PFSK-1 (cell line): ENCODE measurements at regions not wholly inside any gene's neighbourhood (a gene's known extent, or its start where the extent isn't known, plus 50 kb on each side); places are given as distances from the start of the nearest gene placed in this dataset.

Source experiments
- FOXP2 ChIP-seq: optimal IDR thresholded peaks from 2 replicates; pipeline ENCODE3; 2011; ENCODE audit warnings: borderline replicate concordance, control low read depth, inconsistent platforms; ENCODE audit not compliant: insufficient read depth; ENCODE audit errors: extremely low read length, extremely low read depth
- POLR2AphosphoS5 ChIP-seq: IDR thresholded peaks from 2 replicates; pipeline ENCODE4 v1.6.1; 2012; ENCODE audit warnings: low read depth, mild to moderate bottlenecking, control low read depth, low read length, moderate library complexity
- SIN3A ChIP-seq: IDR thresholded peaks from 2 replicates; pipeline ENCODE4 v1.6.1; 2012; ENCODE audit warnings: mild to moderate bottlenecking, low read length, moderate library complexity, borderline replicate concordance; ENCODE audit not compliant: insufficient read depth
- TAF1 ChIP-seq: IDR thresholded peaks from 2 replicates; pipeline ENCODE4 v1.6.1; 2012; ENCODE audit warnings: low read length, control low read depth, borderline replicate concordance; ENCODE audit not compliant: insufficient read depth
- TF ChIP-seq, protein P1 (sequence below), 2 experiments: IDR thresholded peaks; 2 replicates each; pipeline versions ENCODE4 v1.6.1 to v1.8.0; 2011 to 2012; ENCODE audit warnings: low read depth in 2 of 2, low read length in 2 of 2, control low read depth in 1 of 2, inconsistent platforms in 1 of 2, mild to moderate bottlenecking in 1 of 2, moderate library complexity in 1 of 2; ENCODE audit not compliant: insufficient read depth in 1 of 2

DNA sequence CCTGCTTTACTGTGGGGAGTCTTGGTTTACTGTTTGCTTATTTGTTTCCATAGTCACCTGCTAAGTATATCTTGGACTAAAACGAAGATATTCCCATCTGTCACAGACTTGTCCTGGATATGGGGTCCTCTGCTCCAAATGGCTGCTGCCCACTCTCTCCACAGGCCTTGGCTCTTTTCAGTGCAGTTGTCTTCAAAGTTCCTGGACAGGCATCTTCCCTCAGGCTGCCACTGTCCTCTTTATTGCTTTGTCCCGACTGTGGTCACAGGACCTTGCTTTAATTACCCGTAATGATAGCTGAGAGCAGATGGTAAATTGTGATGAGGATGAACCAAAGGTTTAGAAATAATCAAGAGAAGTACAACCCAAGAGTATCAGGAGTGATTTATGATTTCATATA, 713.9 kb upstream of the CCDC179 start:
- TF ChIP-seq, protein P1, sequence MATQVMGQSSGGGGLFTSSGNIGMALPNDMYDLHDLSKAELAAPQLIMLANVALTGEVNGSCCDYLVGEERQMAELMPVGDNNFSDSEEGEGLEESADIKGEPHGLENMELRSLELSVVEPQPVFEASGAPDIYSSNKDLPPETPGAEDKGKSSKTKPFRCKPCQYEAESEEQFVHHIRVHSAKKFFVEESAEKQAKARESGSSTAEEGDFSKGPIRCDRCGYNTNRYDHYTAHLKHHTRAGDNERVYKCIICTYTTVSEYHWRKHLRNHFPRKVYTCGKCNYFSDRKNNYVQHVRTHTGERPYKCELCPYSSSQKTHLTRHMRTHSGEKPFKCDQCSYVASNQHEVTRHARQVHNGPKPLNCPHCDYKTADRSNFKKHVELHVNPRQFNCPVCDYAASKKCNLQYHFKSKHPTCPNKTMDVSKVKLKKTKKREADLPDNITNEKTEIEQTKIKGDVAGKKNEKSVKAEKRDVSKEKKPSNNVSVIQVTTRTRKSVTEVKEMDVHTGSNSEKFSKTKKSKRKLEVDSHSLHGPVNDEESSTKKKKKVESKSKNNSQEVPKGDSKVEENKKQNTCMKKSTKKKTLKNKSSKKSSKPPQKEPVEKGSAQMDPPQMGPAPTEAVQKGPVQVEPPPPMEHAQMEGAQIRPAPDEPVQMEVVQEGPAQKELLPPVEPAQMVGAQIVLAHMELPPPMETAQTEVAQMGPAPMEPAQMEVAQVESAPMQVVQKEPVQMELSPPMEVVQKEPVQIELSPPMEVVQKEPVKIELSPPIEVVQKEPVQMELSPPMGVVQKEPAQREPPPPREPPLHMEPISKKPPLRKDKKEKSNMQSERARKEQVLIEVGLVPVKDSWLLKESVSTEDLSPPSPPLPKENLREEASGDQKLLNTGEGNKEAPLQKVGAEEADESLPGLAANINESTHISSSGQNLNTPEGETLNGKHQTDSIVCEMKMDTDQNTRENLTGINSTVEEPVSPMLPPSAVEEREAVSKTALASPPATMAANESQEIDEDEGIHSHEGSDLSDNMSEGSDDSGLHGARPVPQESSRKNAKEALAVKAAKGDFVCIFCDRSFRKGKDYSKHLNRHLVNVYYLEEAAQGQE (IDR thresholded peaks at IDR 0.05; ENCODE audit: insufficient read depth in 1 of 2, low read depth in 2 of 2, low read length in 2 of 2), result no peak
- no peak for TF ChIP-seq POLR2AphosphoS5
- TF ChIP-seq TAF1, result no peak
- no peak for TF ChIP-seq SIN3A
- TF ChIP-seq FOXP2, result no peak
